GM23338 (cell line): ENCODE measurements at regions not wholly inside any gene's neighbourhood (a gene's known extent, or its start where the extent isn't known, plus 50 kb on each side); places are given as distances from the start of the nearest gene placed in this dataset.

Experiments
- ATAC-seq: fragments of 200-7000 bp; cut with Tn5 transposase; 3 replicates; pipeline ENCODE4 v1.9.1; 2020
- DNase-seq: peaks from one replicate; pipeline ENCODE4 v3.0.0-alpha.2; 2015; ENCODE audit warnings: low spot score
- H2AFZ ChIP-seq: fragments of 200-600 bp; sonication (generic); 2 replicates; pipeline ENCODE4 v1.8.0; 2016; ENCODE audit warnings: antibody characterized with exemption, mild to moderate bottlenecking, moderate library complexity
- H3F3A ChIP-seq: fragments of 200-600 bp; sonication (generic); replicated peaks from 2 replicates; pipeline ENCODE4 v1.8.0; 2017; ENCODE audit warnings: antibody characterized with exemption, mixed run types, low read depth
- H3K27ac ChIP-seq: fragments of 200-600 bp; sonication (generic); 2 replicates; pipeline ENCODE4 v1.6.1; 2016; ENCODE audit warnings: low read depth
- H3K27me3 ChIP-seq: fragments of 200-600 bp; sonication (generic); 2 replicates; pipeline ENCODE4 v1.8.0; 2016; ENCODE audit warnings: mild to moderate bottlenecking, mixed run types, moderate library complexity; ENCODE audit not compliant: insufficient read depth
- H3K36me3 ChIP-seq: fragments of 200-600 bp; sonication (generic); 2 replicates; pipeline ENCODE4 v1.8.0; 2016; ENCODE audit warnings: mild to moderate bottlenecking; ENCODE audit not compliant: insufficient read depth
- H3K4me1 ChIP-seq: fragments of 200-600 bp; sonication (generic); 2 replicates; pipeline ENCODE4 v1.8.0; 2016; ENCODE audit warnings: mild to moderate bottlenecking, moderate library complexity; ENCODE audit not compliant: insufficient read depth
- H3K4me2 ChIP-seq: fragments of 200-600 bp; sonication (generic); 2 replicates; pipeline ENCODE4 v1.7.1; 2017; ENCODE audit warnings: mixed run types
- H3K4me3 ChIP-seq: fragments of 200-600 bp; sonication (generic); 2 replicates; pipeline ENCODE4 v1.6.1; 2016; ENCODE audit warnings: mixed run types
- H3K79me2 ChIP-seq: fragments of 200-600 bp; sonication (generic); replicated peaks from 2 replicates; pipeline ENCODE4 v1.8.0; 2017; ENCODE audit warnings: mild to moderate bottlenecking; ENCODE audit not compliant: insufficient read depth
- H3K9me2 ChIP-seq: fragments of 200-600 bp; sonication (generic); 2 replicates; pipeline ENCODE4 v1.8.0; 2017; ENCODE audit not compliant: insufficient read depth
- H4K20me1 ChIP-seq: fragments of 200-600 bp; sonication (generic); replicated peaks from 2 replicates; pipeline ENCODE4 v1.8.0; 2017; ENCODE audit warnings: mild to moderate bottlenecking; ENCODE audit not compliant: insufficient read depth
- H3K27ac Mint-ChIP-seq: 2 replicates; pipeline ENCODE4 v1.8.0; 2020; ENCODE audit warnings: inconsistent platforms, mild to moderate bottlenecking, moderate library complexity, mixed read lengths
- H3K27me3 Mint-ChIP-seq: 3 replicates; pipeline ENCODE4 v1.8.0; 2022; ENCODE audit warnings: low read depth, mild to moderate bottlenecking, moderate library complexity, mixed read lengths, inconsistent platforms; ENCODE audit not compliant: insufficient read depth, poor library complexity
- H3K36me3 Mint-ChIP-seq: 3 replicates; pipeline ENCODE4 v1.8.0; 2021; ENCODE audit warnings: low read depth, mild to moderate bottlenecking, inconsistent platforms, moderate library complexity, mixed read lengths
- H3K4me1 Mint-ChIP-seq: 3 replicates; pipeline ENCODE4 v1.8.0; 2020; ENCODE audit warnings: mild to moderate bottlenecking, inconsistent platforms, mixed read lengths
- H3K4me3 Mint-ChIP-seq: 3 replicates; pipeline ENCODE4 v1.8.0; 2021; ENCODE audit warnings: moderate library complexity, mild to moderate bottlenecking, inconsistent platforms, mixed read lengths
- H3K9me3 Mint-ChIP-seq: 3 replicates; pipeline ENCODE4 v1.8.0; 2020; ENCODE audit warnings: moderate library complexity, mild to moderate bottlenecking, inconsistent platforms, mixed read lengths
- CREB1 ChIP-seq: fragments of 250-450 bp; sonication (Bioruptor Pico); IDR thresholded peaks from 2 replicates; pipeline ENCODE4 v1.5.0; 2020; ENCODE audit warnings: low read depth, mild to moderate bottlenecking, moderate library complexity
- EZH2 ChIP-seq: fragments of 200-600 bp; sonication (generic); IDR thresholded peaks from one replicate; pipeline ENCODE4 v1.8.0; 2017; ENCODE audit warnings: antibody characterized with exemption, mild to moderate bottlenecking, low read depth; ENCODE audit not compliant: unreplicated experiment
- EZH2phosphoT487 ChIP-seq: fragments of 200-600 bp; sonication (generic); IDR thresholded peaks from one replicate; pipeline ENCODE4 v1.8.1; 2018; ENCODE audit warnings: antibody characterized with exemption; ENCODE audit not compliant: unreplicated experiment
- JUNB ChIP-seq: IDR thresholded peaks from one replicate; pipeline ENCODE4 v1.6.1; 2016; ENCODE audit warnings: antibody characterized with exemption; ENCODE audit not compliant: unreplicated experiment
- NANOG ChIP-seq: IDR thresholded peaks from 2 replicates; pipeline ENCODE4 v1.6.1; 2016; ENCODE audit warnings: antibody characterized with exemption, borderline replicate concordance
- POLR2AphosphoS5 ChIP-seq: IDR thresholded peaks from 2 replicates; pipeline ENCODE4 v1.6.1; 2016; ENCODE audit warnings: antibody characterized with exemption, low read depth
- STAT1 ChIP-seq: IDR thresholded peaks from one replicate; pipeline ENCODE4 v1.6.1; 2016; ENCODE audit warnings: antibody characterized with exemption; ENCODE audit not compliant: unreplicated experiment
- ZNF114 ChIP-seq: fragments of 250-450 bp; sonication (Bioruptor Pico); IDR thresholded peaks from 2 replicates; pipeline ENCODE4 v1.5.0; 2020; ENCODE audit warnings: mild to moderate bottlenecking, moderate library complexity
- TF ChIP-seq, protein P1 (sequence below), 2 experiments: fragments of 200-600 bp in 1 of 2; sonication (generic) in 1 of 2; conservative IDR thresholded peaks; 2 replicates each; pipeline versions ENCODE4 v1.5.1 to v1.6.1; 2016 to 2017; ENCODE audit warnings: antibody characterized with exemption in 2 of 2, low read depth in 2 of 2, mild to moderate bottlenecking in 2 of 2, moderate library complexity in 1 of 2
- TF ChIP-seq, protein P2 (sequence below): IDR thresholded peaks from 2 replicates; pipeline ENCODE4 v1.6.1; 2016; ENCODE audit warnings: antibody characterized with exemption
- TF ChIP-seq, protein P3 (sequence below): fragments of 250-450 bp; sonication (Bioruptor Pico); IDR thresholded peaks from 2 replicates; pipeline ENCODE4 v1.5.0; 2020; ENCODE audit warnings: mild to moderate bottlenecking, moderate library complexity

DNA sequence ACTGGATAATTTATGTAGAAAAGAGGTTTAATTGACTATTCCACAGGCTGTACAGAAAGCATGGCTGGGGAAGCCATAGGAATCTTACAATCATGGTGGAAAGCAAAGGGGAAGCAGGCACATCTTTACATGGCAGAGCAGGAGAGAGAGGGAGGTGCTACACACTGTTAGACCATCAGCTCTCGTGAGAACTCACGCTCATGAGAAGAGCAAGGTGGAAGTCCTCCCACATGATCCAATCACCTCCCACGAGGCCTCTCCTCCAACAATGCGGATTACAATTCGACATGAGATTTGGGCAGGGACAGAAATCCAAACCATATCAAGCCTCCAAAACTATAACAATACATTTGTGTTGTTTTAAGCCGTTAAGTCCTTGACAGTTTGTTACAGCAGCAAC, 257.1 kb upstream of the KCNG1 start:
- Histone ChIP-seq H3K36me3 (no peaks in the 10 kb centered on the region), H3K79me2 (no peaks in the 10 kb centered on the region), H3K27ac (no peak overlapping the region), H3K27me3 (no peaks in the 10 kb centered on the region), H3K4me2 (no peak overlapping the region), H2AFZ (no peak overlapping the region; the same call in 1 of the 2 replicates), H3K4me3 (no peak overlapping the region), H4K20me1 (no peaks in the 10 kb centered on the region), H3K4me1 (no peaks in the 10 kb centered on the region), H3F3A (no peaks in the 10 kb centered on the region), H3K9me2 (no peaks in the 10 kb centered on the region)
- no peak for DNase-seq
- ATAC-seq = no peak
- Mint-ChIP-seq H3K9me3 (no peaks in the 10 kb centered on the region; the same call in 1 of the 3 replicates), H3K27ac (no peak overlapping the region), H3K36me3 (no peaks in the 10 kb centered on the region), H3K27me3 (peaks cover 2% of the 10 kb centered on the region), H3K4me3 (no peak overlapping the region), H3K4me1 (peaks cover 7% of the 10 kb centered on the region; the same call in 1 of the 3 replicates)
- no peak for TF ChIP-seq STAT1
- TF ChIP-seq EZH2phosphoT487 = no peak
- no peak for TF ChIP-seq ZNF114 (CRISPR knock-in tag)
- no peak for TF ChIP-seq POLR2AphosphoS5
- TF ChIP-seq, protein P1, sequence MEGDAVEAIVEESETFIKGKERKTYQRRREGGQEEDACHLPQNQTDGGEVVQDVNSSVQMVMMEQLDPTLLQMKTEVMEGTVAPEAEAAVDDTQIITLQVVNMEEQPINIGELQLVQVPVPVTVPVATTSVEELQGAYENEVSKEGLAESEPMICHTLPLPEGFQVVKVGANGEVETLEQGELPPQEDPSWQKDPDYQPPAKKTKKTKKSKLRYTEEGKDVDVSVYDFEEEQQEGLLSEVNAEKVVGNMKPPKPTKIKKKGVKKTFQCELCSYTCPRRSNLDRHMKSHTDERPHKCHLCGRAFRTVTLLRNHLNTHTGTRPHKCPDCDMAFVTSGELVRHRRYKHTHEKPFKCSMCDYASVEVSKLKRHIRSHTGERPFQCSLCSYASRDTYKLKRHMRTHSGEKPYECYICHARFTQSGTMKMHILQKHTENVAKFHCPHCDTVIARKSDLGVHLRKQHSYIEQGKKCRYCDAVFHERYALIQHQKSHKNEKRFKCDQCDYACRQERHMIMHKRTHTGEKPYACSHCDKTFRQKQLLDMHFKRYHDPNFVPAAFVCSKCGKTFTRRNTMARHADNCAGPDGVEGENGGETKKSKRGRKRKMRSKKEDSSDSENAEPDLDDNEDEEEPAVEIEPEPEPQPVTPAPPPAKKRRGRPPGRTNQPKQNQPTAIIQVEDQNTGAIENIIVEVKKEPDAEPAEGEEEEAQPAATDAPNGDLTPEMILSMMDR (conservative IDR thresholded peaks at IDR 0.05; ENCODE audit: low read depth in 2 of 2) = no peak

DNA sequence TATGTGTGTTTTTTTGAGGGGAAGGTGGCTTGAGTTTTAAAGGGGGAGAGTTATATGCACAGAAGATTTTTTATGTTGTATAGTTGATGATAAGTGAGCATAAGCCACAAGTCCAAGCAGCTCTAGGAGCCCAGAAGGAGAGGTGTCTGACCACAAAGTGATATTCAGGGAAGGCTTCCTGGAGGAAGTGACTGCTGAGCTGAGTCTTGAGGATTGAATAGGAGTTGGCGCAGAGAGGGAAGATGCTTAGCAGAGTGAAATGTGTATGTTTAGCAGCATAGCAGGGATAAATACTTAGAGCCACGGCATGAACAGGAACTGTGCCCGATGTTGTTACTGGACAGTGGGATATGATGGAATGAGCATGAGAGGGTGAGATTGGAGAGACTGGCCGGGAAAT, 255.1 kb upstream of the KCNG1 start:
- H3K4me3 Mint-ChIP-seq = no peak overlapping the region
- no peak overlapping the region for H3K27ac ChIP-seq
- DNase-seq (no peak), ATAC-seq (no peak)
- H3K27ac Mint-ChIP-seq = no peak overlapping the region
- H3K9me2 ChIP-seq = no peaks in the 10 kb centered on the region
- no peak overlapping the region for H3K4me2 ChIP-seq
- H3K36me3 ChIP-seq = no peaks in the 10 kb centered on the region
- peaks cover 2% of the 10 kb centered on the region for H3K27me3 Mint-ChIP-seq
- H3K9me3 Mint-ChIP-seq = no peaks in the 10 kb centered on the region; the same call in 1 of the 3 replicates
- no peak overlapping the region for H2AFZ ChIP-seq
- no peak overlapping the region for H3K4me3 ChIP-seq
- H3K4me1 ChIP-seq = no peaks in the 10 kb centered on the region
- no peaks in the 10 kb centered on the region for H3F3A ChIP-seq
- H4K20me1 ChIP-seq = no peaks in the 10 kb centered on the region
- H3K27me3 ChIP-seq = no peaks in the 10 kb centered on the region
- H3K4me1 Mint-ChIP-seq = no peaks in the 10 kb centered on the region
- H3K36me3 Mint-ChIP-seq = no peaks in the 10 kb centered on the region
- H3K79me2 ChIP-seq = no peaks in the 10 kb centered on the region
- no peak for TF ChIP-seq STAT1
- TF ChIP-seq EZH2phosphoT487 = no peak
- TF ChIP-seq, protein P2, sequence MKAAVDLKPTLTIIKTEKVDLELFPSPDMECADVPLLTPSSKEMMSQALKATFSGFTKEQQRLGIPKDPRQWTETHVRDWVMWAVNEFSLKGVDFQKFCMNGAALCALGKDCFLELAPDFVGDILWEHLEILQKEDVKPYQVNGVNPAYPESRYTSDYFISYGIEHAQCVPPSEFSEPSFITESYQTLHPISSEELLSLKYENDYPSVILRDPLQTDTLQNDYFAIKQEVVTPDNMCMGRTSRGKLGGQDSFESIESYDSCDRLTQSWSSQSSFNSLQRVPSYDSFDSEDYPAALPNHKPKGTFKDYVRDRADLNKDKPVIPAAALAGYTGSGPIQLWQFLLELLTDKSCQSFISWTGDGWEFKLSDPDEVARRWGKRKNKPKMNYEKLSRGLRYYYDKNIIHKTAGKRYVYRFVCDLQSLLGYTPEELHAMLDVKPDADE = no peak
- TF ChIP-seq JUNB = no peak
- TF ChIP-seq NANOG = no peak
- TF ChIP-seq EZH2 = no peak
- no peak for TF ChIP-seq ZNF114 (CRISPR knock-in tag)
- TF ChIP-seq CREB1 (CRISPR knock-in tag) = no peak
- TF ChIP-seq POLR2AphosphoS5 = no peak
- TF ChIP-seq, protein P3, sequence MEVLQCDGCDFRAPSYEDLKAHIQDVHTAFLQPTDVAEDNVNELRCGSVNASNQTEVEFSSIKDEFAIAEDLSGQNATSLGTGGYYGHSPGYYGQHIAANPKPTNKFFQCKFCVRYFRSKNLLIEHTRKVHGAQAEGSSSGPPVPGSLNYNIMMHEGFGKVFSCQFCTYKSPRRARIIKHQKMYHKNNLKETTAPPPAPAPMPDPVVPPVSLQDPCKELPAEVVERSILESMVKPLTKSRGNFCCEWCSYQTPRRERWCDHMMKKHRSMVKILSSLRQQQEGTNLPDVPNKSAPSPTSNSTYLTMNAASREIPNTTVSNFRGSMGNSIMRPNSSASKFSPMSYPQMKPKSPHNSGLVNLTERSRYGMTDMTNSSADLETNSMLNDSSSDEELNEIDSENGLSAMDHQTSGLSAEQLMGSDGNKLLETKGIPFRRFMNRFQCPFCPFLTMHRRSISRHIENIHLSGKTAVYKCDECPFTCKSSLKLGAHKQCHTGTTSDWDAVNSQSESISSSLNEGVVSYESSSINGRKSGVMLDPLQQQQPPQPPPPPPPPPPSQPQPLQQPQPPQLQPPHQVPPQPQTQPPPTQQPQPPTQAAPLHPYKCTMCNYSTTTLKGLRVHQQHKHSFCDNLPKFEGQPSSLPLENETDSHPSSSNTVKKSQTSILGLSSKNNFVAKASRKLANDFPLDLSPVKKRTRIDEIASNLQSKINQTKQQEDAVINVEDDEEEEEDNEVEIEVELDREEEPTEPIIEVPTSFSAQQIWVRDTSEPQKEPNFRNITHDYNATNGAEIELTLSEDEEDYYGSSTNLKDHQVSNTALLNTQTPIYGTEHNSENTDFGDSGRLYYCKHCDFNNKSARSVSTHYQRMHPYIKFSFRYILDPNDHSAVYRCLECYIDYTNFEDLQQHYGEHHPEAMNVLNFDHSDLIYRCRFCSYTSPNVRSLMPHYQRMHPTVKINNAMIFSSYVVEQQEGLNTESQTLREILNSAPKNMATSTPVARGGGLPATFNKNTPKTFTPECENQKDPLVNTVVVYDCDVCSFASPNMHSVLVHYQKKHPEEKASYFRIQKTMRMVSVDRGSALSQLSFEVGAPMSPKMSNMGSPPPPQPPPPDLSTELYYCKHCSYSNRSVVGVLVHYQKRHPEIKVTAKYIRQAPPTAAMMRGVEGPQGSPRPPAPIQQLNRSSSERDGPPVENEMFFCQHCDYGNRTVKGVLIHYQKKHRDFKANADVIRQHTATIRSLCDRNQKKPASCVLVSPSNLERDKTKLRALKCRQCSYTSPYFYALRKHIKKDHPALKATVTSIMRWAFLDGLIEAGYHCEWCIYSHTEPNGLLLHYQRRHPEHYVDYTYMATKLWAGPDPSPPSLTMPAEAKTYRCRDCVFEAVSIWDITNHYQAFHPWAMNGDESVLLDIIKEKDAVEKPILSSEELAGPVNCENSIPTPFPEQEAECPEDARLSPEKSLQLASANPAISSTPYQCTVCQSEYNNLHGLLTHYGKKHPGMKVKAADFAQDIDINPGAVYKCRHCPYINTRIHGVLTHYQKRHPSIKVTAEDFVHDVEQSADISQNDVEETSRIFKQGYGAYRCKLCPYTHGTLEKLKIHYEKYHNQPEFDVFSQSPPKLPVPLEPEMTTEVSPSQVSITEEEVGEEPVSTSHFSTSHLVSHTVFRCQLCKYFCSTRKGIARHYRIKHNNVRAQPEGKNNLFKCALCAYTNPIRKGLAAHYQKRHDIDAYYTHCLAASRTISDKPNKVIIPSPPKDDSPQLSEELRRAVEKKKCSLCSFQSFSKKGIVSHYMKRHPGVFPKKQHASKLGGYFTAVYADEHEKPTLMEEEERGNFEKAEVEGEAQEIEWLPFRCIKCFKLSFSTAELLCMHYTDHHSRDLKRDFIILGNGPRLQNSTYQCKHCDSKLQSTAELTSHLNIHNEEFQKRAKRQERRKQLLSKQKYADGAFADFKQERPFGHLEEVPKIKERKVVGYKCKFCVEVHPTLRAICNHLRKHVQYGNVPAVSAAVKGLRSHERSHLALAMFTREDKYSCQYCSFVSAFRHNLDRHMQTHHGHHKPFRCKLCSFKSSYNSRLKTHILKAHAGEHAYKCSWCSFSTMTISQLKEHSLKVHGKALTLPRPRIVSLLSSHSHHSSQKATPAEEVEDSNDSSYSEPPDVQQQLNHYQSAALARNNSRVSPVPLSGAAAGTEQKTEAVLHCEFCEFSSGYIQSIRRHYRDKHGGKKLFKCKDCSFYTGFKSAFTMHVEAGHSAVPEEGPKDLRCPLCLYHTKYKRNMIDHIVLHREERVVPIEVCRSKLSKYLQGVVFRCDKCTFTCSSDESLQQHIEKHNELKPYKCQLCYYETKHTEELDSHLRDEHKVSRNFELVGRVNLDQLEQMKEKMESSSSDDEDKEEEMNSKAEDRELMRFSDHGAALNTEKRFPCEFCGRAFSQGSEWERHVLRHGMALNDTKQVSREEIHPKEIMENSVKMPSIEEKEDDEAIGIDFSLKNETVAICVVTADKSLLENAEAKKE (CRISPR knock-in tag) = no peak
- TF ChIP-seq, protein P1 (conservative IDR thresholded peaks at IDR 0.05; ENCODE audit: low read depth in 2 of 2) = no peak
